Ramos (cell line): ENCODE measurements at regions not wholly inside any gene's neighbourhood (a gene's known extent, or its start where the extent isn't known, plus 50 kb on each side); places are given as distances from the start of the nearest gene placed in this dataset.

Experiments used
- in situ Hi-C: fragments of 300-500 bp; cut with MboI; formaldehyde crosslinking; loops from one replicate; pipeline ENCODE4 v1.14.3; 2022; ENCODE audit warnings: low sequenced_read_pairs; ENCODE audit not compliant: unreplicated experiment

DNA sequence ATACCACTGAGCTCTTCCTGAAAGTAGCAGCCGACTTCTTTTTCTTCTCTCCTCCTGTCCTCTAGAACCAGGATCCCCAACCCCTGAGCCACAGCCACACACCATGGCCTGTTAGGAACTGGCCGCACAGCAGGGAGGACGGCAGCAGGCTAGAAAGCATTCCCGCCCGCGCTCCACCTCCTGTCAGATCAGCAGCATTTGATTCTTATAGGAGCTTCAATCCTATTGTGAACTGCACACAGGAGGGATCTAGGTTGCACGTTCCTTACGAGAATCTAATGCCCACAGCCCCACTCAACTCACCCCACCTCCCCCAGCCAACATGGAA is 179.1 kb upstream of the SH3BP4 start:
- in situ Hi-C loops, result no loop called here

DNA sequence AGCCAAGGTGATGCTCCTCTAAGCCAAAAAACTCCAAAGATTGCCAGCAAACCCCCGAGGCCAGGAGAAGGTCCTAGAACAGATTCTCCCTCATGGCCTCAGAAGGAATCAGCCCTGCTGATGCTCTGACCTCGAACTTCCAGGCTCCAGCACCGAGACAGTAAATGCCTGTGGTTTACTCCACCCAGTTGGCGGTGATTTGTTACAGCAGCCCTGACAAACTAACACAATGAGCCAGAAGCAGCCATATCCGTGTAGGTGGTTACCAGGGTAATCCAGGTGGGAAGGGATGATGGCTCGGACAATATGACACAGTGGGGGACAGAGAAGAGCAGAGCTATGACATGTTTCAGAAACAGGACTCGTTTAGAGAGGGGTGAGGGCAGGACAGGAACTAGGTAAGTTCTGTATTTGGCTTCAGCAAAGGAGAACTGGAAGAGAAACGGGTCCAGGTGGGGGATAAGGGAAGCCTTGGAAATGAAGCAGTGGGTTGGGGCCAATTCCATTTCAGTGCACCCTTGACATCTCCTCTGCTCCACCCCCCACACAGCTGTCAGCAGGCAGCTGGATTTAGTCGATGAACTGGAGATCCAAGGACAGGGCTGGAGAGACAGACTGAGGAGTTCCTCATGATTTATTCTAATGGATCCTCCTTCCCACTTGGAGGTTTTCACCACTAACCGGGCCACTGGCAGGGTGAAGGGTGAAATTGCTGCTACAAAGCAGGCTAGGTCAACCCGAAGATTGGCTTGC is 179.7 kb upstream of the SH3BP4 start:
- in situ Hi-C loops, result no loop called here

GRCh38 chr2:234771176-234771575 is 180.6 kb upstream of the SH3BP4 start:
- in situ Hi-C loops, result no loop called here

DNA sequence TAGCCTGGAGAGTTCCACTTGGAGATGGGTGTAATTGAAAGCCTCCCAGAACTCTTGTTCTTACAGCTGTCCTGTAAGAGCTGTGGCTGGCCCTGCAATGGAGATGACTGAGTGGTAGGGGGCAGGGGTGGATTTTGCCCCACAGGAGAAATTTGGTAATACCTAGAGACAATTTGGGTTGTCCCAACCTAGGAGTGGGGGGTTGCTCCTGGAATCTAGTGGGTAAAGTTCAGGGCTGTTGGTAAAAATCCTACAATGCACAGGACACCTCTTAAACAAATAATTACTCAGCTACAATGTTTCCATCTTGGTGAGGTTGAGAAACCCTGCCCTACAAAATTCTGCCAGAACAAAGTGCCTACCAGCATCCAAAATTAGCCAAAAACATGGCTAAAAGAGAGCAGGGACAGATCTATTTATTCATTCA is 181.1 kb upstream of the SH3BP4 start:
- in situ Hi-C loops, result no loop called here

- in situ Hi-C loops, result no loop called here
These were observed 181.7 kb upstream of the SH3BP4 start for GRCh38 chr2:234770031-234770506.

DNA sequence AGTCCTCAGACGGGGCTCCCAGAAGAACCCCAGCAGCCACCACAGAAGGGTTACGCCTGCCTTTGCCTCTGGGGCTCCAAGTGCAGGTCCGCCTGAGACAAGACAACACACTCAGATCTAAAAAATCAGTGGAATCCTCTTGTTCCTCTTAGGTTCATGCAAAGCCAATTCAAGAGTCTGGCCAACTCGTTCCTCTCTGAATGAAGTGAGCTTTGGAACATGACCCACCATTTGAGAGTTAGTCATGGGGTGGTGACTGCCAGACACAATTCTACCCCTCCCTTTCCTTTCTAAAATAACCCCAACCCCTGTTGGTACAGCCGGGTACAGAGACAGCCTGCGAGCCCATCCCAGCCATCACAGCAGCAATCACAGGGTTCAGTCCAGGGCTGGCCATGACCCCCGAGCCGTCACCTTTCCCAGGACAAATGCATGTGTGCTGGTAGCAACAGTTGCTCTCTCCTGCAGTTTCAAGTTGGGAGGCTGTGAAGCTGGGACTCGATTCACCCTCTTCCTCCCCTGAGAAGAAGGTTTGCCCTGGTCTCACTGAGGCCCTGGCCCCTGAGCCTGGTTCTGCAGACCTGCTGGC is 183.1 kb upstream of the SH3BP4 start:
- in situ Hi-C loops, result no loop called here

DNA sequence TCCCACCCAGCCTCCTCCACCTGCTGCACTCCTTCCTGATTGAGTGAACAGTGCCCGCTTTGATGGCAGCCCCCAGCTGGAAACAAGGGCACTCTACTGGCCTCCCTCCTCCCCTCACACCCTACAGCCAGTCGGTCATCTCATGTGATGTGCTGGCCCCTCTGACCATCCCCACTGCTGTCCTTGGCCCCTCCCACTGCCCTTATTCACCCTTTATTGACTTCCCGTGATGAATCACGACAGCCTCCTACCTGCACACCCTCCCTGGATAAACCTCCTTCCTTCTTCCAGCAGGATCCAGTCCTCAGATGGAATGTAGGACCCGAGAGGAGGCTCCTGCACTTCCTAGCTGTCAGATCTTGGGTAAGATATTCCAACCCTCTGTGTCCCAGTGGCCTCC is 186.5 kb upstream of the SH3BP4 start:
- in situ Hi-C loops, result no loop called here

DNA sequence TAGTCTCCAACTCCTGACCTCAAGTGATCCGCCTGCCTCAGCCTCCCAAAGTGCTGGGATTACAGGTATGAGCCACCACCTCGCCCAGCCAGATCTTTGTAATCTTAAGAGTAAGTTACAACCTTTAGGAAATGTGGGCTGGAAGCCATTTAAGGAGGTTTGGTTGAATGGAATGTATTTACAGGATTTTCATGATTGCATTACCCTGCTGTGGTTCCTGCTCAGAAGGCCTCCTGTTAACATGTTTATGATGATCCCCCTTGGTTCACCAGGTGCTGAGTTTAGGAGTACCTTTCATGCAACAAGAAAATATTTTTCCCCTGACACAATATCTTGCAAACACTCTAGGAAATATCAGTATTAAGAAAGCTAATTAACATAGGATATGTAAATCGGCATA is 187.4 kb upstream of the SH3BP4 start:
- in situ Hi-C loops, result no loop called here

DNA sequence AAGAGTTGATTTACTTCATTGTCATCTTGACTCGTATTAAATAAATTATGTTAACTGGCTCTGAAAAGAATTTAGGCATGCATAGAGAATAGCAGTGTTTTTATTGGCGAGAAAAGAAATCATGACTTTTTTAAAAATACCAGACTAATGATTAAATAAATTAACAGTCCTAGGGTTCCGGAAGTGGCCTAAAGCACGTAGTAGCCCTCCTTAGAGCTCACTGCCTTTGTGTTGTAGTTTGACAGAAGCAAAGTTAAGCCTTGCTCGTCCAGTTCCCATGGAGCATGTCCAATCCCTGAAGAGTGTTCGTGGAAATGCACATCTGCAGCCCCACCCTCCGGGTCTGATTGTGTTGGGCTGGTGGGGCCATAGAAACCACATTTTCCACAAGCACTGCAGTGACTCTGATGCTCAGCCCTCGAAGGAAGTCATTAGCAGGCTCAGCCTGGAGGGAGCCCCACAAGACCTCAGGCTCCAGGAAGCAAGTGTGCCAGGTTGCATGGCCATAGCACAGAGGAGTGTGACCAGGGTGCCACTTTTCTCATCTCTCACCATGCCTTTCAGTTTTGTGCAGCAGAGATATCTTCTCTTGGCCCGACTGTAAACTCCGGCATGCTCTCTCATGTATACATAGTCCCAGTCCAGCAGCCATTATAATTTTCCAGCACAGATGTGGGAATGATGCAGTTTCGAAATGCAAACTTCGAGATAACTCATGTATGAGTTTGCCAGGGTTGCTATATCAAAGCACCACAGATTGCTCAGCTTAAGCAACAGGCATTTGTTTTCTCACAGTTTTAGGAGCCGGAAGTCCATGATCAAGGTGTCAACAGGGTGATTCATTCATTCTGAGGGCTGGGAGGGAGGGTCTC is 188.6 kb upstream of the SH3BP4 start:
- in situ Hi-C loops, result no loop called here

- in situ Hi-C loops, result no loop called here
These were observed 189.9 kb upstream of the SH3BP4 start for GRCh38 chr2:234761910-234762309.

DNA sequence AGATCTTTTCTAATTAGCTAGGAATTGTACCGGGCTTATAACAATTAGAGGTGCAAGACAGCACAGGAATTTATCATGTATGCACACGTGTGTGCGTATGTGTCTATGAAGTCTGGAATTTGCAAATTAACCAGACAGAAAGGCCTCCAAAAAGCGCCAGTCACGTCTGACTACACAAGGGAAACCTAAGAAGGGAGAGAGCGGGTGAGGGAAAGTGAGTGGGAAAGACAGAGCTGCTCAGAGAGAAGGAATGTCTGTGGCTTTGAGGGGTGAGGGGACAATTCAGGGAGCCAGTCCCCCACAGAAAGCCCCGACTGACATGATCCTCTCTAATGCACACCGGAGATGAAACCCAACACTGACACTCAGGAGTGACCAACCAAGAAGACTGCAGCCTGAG is 197.7 kb upstream of the SH3BP4 start:
- in situ Hi-C loops, result no loop called here

GRCh38 chr2:234753701-234754100 is 198.1 kb upstream of the SH3BP4 start:
- in situ Hi-C loops, result no loop called here

GRCh38 chr2:234752966-234753365 is 198.9 kb upstream of the SH3BP4 start:
- in situ Hi-C loops, result no loop called here

- in situ Hi-C loops, result no loop called here
These were observed 200.4 kb upstream of the SH3BP4 start for GRCh38 chr2:234751275-234751973.

DNA sequence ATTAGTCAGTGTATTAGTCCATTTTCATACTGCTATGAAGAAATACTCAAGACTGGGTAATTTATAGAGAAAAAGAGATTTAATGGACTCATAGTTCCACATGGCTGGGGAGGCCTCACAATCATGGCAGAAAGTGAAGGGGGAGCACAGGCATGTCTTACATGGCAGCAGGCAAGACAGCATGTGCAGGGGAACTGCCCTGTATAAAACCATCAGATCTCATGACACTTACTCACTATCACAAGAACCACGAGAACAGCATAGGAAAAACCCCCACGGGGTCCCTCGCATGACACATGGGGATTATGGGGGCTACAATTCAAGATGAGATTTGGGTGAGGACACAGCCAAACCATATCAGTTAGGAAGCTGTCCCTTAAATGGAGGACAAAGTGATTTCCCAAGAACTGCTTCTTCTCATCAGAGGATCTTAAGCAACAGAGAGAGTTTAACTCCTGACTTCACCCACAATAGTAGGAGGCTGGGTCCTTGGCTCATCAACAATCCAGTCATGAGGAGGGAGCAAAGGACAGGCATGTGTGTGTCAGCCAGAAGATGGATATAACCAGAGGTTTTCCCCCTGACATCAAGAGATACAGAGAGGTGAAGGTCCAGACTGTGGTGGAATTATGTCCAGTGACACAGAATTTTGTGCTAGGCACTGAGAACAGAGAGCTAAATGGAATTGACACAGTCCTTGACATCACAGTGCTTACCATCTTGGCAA is 203.8 kb upstream of the SH3BP4 start:
- in situ Hi-C loops, result no loop called here

GRCh38 chr2:234747032-234747431 is 204.8 kb upstream of the SH3BP4 start:
- in situ Hi-C loops, result no loop called here

GRCh38 chr2:234745347-234745746 is 206.5 kb upstream of the SH3BP4 start:
- in situ Hi-C loops, result no loop called here

DNA sequence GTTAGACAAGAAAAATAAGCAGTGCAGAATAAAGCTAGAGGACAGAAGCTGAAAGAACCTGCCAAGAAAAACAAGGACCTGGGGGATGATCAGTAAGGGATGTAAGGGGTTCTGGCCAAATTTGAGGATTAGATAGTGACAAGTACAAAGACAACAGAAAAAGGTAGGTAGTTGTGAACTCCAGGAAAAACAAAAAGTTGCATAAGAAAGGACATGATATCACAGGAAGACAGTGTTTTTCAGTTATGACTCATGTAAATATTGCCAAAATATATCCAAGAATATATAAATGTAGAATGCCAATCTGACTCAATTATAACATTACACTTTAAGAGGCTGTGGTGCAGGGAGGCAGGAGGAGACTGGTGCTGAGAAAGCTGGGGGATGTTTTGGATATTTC is 209.8 kb upstream of the SH3BP4 start:
- in situ Hi-C loops, result no loop called here

DNA sequence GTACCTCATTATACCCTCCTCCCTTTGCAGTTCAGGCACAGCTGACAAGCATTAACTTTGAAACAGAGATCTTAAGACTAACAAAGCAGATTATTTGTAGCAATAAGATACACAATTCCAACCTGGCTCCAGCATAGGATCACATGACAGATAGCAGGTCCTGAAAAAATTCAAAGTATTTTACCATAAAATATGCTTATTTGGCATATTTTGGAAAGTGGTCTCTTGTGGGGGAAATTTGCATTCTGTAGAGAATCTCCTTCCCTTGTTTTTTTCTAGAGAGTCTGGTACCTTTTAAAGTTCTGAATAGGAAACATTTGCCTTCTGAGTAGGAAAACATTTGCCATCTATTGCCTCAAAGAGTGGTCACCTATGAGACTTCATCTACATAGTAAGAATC is 212.8 kb upstream of the SH3BP4 start:
- in situ Hi-C loops, result no loop called here

DNA sequence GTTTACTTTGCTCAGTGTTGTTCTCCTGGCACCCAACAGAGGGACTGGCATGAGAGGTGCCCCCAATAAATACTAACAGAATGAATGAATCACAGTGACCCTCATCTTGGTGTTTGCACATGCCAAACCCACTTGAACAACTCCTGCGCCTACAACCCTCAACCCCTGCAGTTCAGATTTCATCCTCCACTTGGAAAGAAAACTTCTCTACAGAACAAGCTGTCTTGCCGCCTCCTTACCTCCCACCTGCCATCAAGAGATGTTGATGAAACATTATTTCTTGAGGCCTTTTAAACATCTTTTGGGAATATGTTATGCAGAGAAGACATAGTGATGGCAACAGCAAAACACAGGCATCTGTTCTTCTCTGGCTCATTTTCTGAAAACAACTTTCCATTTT is 216.0 kb upstream of the SH3BP4 start:
- in situ Hi-C loops, result no loop called here
